WERI-Rb-1 (cell line): ENCODE measurements at regions not wholly inside any gene's neighbourhood (a gene's known extent, or its start where the extent isn't known, plus 50 kb on each side); places are given as distances from the start of the nearest gene placed in this dataset.

Source experiments
- DNase-seq: peaks from one replicate; pipeline ENCODE4 v3.0.0-alpha.2; 2020
- H3K27ac ChIP-seq: fragments of 250-450 bp; sonication (Bioruptor Pico); 2 replicates; pipeline ENCODE4 v1.5.1; 2020; ENCODE audit warnings: mild to moderate bottlenecking, moderate library complexity
- H3K27me3 ChIP-seq: fragments of 250-450 bp; sonication (Bioruptor Pico); 2 replicates; pipeline ENCODE4 v1.5.1; 2021; ENCODE audit warnings: mild to moderate bottlenecking, low read depth, moderate library complexity; ENCODE audit not compliant: insufficient read depth, severe bottlenecking
- H3K36me3 ChIP-seq: fragments of 250-450 bp; sonication (Bioruptor Pico); 2 replicates; pipeline ENCODE4 v1.5.1; 2020; ENCODE audit warnings: mild to moderate bottlenecking, moderate library complexity
- H3K4me3 ChIP-seq: 2 replicates; pipeline ENCODE4 v1.5.1; 2011; ENCODE audit warnings: low read depth, mild to moderate bottlenecking, control low read depth, low read length
- H3K9me3 ChIP-seq: fragments of 250-450 bp; sonication (Bioruptor Pico); 2 replicates; pipeline ENCODE4 v1.5.1; 2021; ENCODE audit warnings: mild to moderate bottlenecking, moderate library complexity; ENCODE audit not compliant: severe bottlenecking
- CTCF ChIP-seq: IDR thresholded peaks from 2 replicates; pipeline ENCODE4 v1.5.1; 2011; ENCODE audit warnings: low read depth, mild to moderate bottlenecking, control low read depth, inconsistent platforms, low read length

- no peak for DNase-seq
- no peak overlapping the region for H3K4me3 ChIP-seq
- H3K27ac ChIP-seq, result no peak overlapping the region
- H3K27me3 ChIP-seq, result no peaks in the 10 kb centered on the region
- no peaks in the 10 kb centered on the region for H3K9me3 ChIP-seq
- no peak for TF ChIP-seq CTCF
- no peaks in the 10 kb centered on the region for H3K36me3 ChIP-seq
Observed at GRCh38 chrX:111020283-111020682, 75.7 kb upstream of the PAK3 start.

GRCh38 chrX:111013778-111014455 lies 82.1 kb upstream of the PAK3 start:
- TF ChIP-seq CTCF, result no peak
- no peak overlapping the region for H3K27ac ChIP-seq
- no peaks in the 10 kb centered on the region for H3K36me3 ChIP-seq
- peaks cover 43% of the 10 kb centered on the region for H3K27me3 ChIP-seq
- no peak for DNase-seq
- H3K9me3 ChIP-seq, result no peaks in the 10 kb centered on the region
- no peak overlapping the region for H3K4me3 ChIP-seq

- H3K27ac ChIP-seq, result no peak overlapping the region
- no peak overlapping the region for H3K4me3 ChIP-seq
- no peak for TF ChIP-seq CTCF
- H3K36me3 ChIP-seq, result no peaks in the 10 kb centered on the region
- H3K9me3 ChIP-seq, result no peaks in the 10 kb centered on the region
- peaks cover 69% of the 10 kb centered on the region for H3K27me3 ChIP-seq
- no peak for DNase-seq
Observed at GRCh38 chrX:111010111-111010510, 85.9 kb upstream of the PAK3 start.

- no peak overlapping the region for H3K27ac ChIP-seq
- H3K9me3 ChIP-seq, result no peaks in the 10 kb centered on the region
- H3K4me3 ChIP-seq, result no peak overlapping the region
- no peak for TF ChIP-seq CTCF
- H3K36me3 ChIP-seq, result no peaks in the 10 kb centered on the region
- peaks cover 70% of the 10 kb centered on the region for H3K27me3 ChIP-seq
- no peak for DNase-seq
Observed at GRCh38 chrX:111009256-111009655, 86.7 kb upstream of the PAK3 start.

GRCh38 chrX:111008126-111008525 lies 87.9 kb upstream of the PAK3 start:
- no peaks in the 10 kb centered on the region for H3K36me3 ChIP-seq
- TF ChIP-seq CTCF, result no peak
- peaks cover 67% of the 10 kb centered on the region for H3K27me3 ChIP-seq
- H3K9me3 ChIP-seq, result no peaks in the 10 kb centered on the region
- no peak overlapping the region for H3K4me3 ChIP-seq
- DNase-seq, result no peak
- H3K27ac ChIP-seq, result no peak overlapping the region

GRCh38 chrX:111007238-111007637 lies 88.8 kb upstream of the PAK3 start:
- Histone ChIP-seq H3K27ac (no peak overlapping the region), H3K4me3 (no peak overlapping the region), H3K9me3 (no peaks in the 10 kb centered on the region), H3K36me3 (no peaks in the 10 kb centered on the region), H3K27me3 (peaks cover 62% of the 10 kb centered on the region)
- TF ChIP-seq CTCF, result no peak
- DNase-seq, result no peak
